ENCODE measurements at regions not wholly inside any gene's neighbourhood (a gene's known extent, or its start where the extent isn't known, plus 50 kb on each side); places are given as distances from the start of the nearest gene placed in this dataset.

- TF ChIP-seq POLR2A (IDR thresholded peaks at IDR 0.05; ENCODE audit: low read length) (no peak), GATA1 (IDR thresholded peaks at IDR 0.05; ENCODE audit: low read depth, low read length) (no peak)
These were observed 136.6 kb upstream of the ATXN7L3B start for GRCh38 chr12:74401035-74401434.

Measured in erythroblast (primary cell).